Panc1 (cell line): ENCODE measurements at regions not wholly inside any gene's neighbourhood (a gene's known extent, or its start where the extent isn't known, plus 50 kb on each side); places are given as distances from the start of the nearest gene placed in this dataset.
"Not testable (repeated sequence)": the region's sequence is repeated elsewhere in the genome, so short reads cannot be mapped to it uniquely, and the experiment has no call there.

Experiments used
- ATAC-seq: fragments of 200-7000 bp; cut with Tn5 transposase; 2 replicates; pipeline ENCODE4 v1.9.1; 2020; ENCODE audit warnings: mild to moderate bottlenecking, moderate library complexity
- BruUV-seq: library from RNA; stranded (reverse); fragments of 400-500 nt; replicated peaks from 2 replicates; lab custom pipeline; 2021; lab: Mats Ljungman, UMichigan
- CTCF ChIA-PET: fragments of 300-600 bp; sonication (Branson Sonifier 250); formaldehyde crosslinking; loops from one replicate; lab custom pipeline; 2022; ENCODE audit warnings: antibody characterized with exemption; lab: Charles Lee
- POLR2A ChIA-PET: fragments of 300-600 bp; sonication (Branson Sonifier 250); formaldehyde crosslinking; loops from one replicate; lab custom pipeline; 2022; ENCODE audit warnings: antibody characterized with exemption; lab: Charles Lee
- DNase-seq: peaks from one replicate; pipeline ENCODE4 v3.0.0-alpha.2; 2010; ENCODE audit warnings: low read depth, low spot score
- H3K27ac ChIP-seq: 2 replicates; pipeline ENCODE4 v1.5.1; 2011; ENCODE audit warnings: mild to moderate bottlenecking, low read length, inconsistent platforms
- H3K27me3 ChIP-seq: fragments of 200-500 bp; sonication (Bioruptor generic); 2 replicates; pipeline ENCODE4 v1.6.0; 2014; ENCODE audit warnings: low read length, inconsistent platforms; ENCODE audit not compliant: control insufficient read depth, insufficient read depth
- H3K36me3 ChIP-seq: fragments of 200-500 bp; sonication (Bioruptor generic); 2 replicates; pipeline ENCODE4 v1.5.1; 2014; ENCODE audit warnings: inconsistent platforms, mild to moderate bottlenecking, low read length, moderate library complexity; ENCODE audit not compliant: control insufficient read depth, insufficient read depth
- H3K4me1 ChIP-seq: 2 replicates; pipeline ENCODE4 v1.5.1; 2011; ENCODE audit warnings: inconsistent platforms, mild to moderate bottlenecking, low read length, moderate library complexity; ENCODE audit not compliant: control insufficient read depth, insufficient read depth
- H3K4me3 ChIP-seq, 2 experiments: 2 replicates each; pipeline ENCODE4 v1.5.1; 2011 to 2012; ENCODE audit warnings: low read depth in 2 of 2, low read length in 2 of 2, mild to moderate bottlenecking in 2 of 2, inconsistent platforms in 1 of 2, moderate library complexity in 1 of 2
- H3K9me3 ChIP-seq: fragments of 200-500 bp; sonication (Bioruptor generic); 2 replicates; pipeline ENCODE4 v1.5.1; 2014; ENCODE audit warnings: low read depth, mild to moderate bottlenecking, inconsistent platforms, low read length, moderate library complexity; ENCODE audit not compliant: control insufficient read depth, insufficient read depth
- CTCF ChIP-seq: fragments of 450-650 bp; IDR thresholded peaks from 2 replicates; pipeline ENCODE4 v1.5.1; 2017; ENCODE audit warnings: mild to moderate bottlenecking
- POLR2AphosphoS5 ChIP-seq: IDR thresholded peaks from 2 replicates; pipeline ENCODE4 v1.6.1; 2012; ENCODE audit warnings: mild to moderate bottlenecking, low read depth, low read length, moderate library complexity
- REST ChIP-seq, 2 experiments: IDR thresholded peaks; 2 replicates each; pipeline ENCODE4 v1.6.1; 2011 to 2012; ENCODE audit warnings: low read depth in 2 of 2, control low read depth in 1 of 2, low read length in 1 of 2, mild to moderate bottlenecking in 1 of 2, moderate library complexity in 1 of 2; ENCODE audit not compliant: insufficient read depth in 1 of 2
- SIN3A ChIP-seq: IDR thresholded peaks from 2 replicates; pipeline ENCODE4 v1.6.1; 2012; ENCODE audit warnings: low read depth, mild to moderate bottlenecking, low read length, moderate library complexity, borderline replicate concordance; ENCODE audit not compliant: insufficient read depth
- TCF7L2 ChIP-seq: IDR thresholded peaks from 2 replicates; pipeline ENCODE4 v1.6.1; 2011; ENCODE audit warnings: mild to moderate bottlenecking, low read depth, low read length, inconsistent platforms
- in situ Hi-C: cut with HindIII; loops from 2 replicates; pipeline ENCODE4 v1.10.0; 2016; ENCODE audit warnings: low sequenced_read_pairs, low pct_unique_long_range_greater_than_20kb
- intact Hi-C: fragments of 100-400 bp; cut with micrococcal nuclease; formaldehyde crosslinking; loops from one replicate; pipeline ENCODE4 v1.10.0; 2022; ENCODE audit not compliant: unreplicated experiment

GRCh38 chr15:93347986-93348385 lies 259.0 kb upstream of the RGMA start:
- ATAC-seq = no peak
- H3K4me3 ChIP-seq = no peak overlapping the region
- H3K4me1 ChIP-seq = no peaks in the 10 kb centered on the region
- ChIA-PET CTCF (no interaction called here), POLR2A (no interaction called here)
- intact Hi-C loops (no loop called here), in situ Hi-C loops (no loop called here)
- H3K27me3 ChIP-seq = no peaks in the 10 kb centered on the region
- BruUV-seq = no TSS peak
- no peak for TF ChIP-seq TCF7L2
- TF ChIP-seq SIN3A = no peak
- TF ChIP-seq CTCF = no peak
- no peak for TF ChIP-seq POLR2AphosphoS5
- TF ChIP-seq REST (IDR thresholded peaks at IDR 0.05; ENCODE audit: insufficient read depth in 1 of 2, low read depth in 2 of 2, low read length in 1 of 2) = no peak
- no peak overlapping the region for H3K27ac ChIP-seq
- H3K9me3 ChIP-seq = no peaks in the 10 kb centered on the region
- DNase-seq = no peak
- H3K36me3 ChIP-seq = no peaks in the 10 kb centered on the region

- Histone ChIP-seq H3K27me3 (no peaks in the 10 kb centered on the region), H3K36me3 (no peaks in the 10 kb centered on the region), H3K9me3 (no peaks in the 10 kb centered on the region), H3K4me3 (no peak overlapping the region), H3K27ac (no peak overlapping the region), H3K4me1 (no peaks in the 10 kb centered on the region)
- in situ Hi-C loops = no loop called here
- no peak for ATAC-seq
- ChIA-PET CTCF (interaction anchor here (0.6 kb wide), 1 partner anchor 59 kb away, joined by 5 read pairs; no protein-coding TSS in a partner anchor), POLR2A (no interaction called here)
- no peak for TF ChIP-seq POLR2AphosphoS5
- no peak for TF ChIP-seq SIN3A
- TF ChIP-seq CTCF = no peak
- no peak for TF ChIP-seq TCF7L2
- no peak for TF ChIP-seq REST (IDR thresholded peaks at IDR 0.05; ENCODE audit: insufficient read depth in 1 of 2, low read depth in 2 of 2, low read length in 1 of 2)
- intact Hi-C loops = no loop called here
- DNase-seq = no peak
- no TSS peak for BruUV-seq
Observed at GRCh38 chr15:93345981-93346380, 257.0 kb upstream of the RGMA start.

GRCh38 chr15:93343402-93343801 lies 254.4 kb upstream of the RGMA start:
- H3K36me3 ChIP-seq, intact Hi-C loops, BruUV-seq, DNase-seq, H3K9me3 ChIP-seq, CTCF ChIA-PET, H3K4me1 ChIP-seq, H3K4me3 ChIP-seq, POLR2A ChIA-PET, H3K27me3 ChIP-seq, H3K27ac ChIP-seq, ATAC-seq, in situ Hi-C loops: not testable (repeated sequence)
